ENCODE measurements at regions not wholly inside any gene's neighbourhood (a gene's known extent, or its start where the extent isn't known, plus 50 kb on each side); places are given as distances from the start of the nearest gene placed in this dataset.

GRCh38 chr10:81248886-81249285 lies 626.1 kb upstream of the NRG3 start:
- no peaks in the 10 kb centered on the region for H3K79me2 ChIP-seq (ENCODE audit: insufficient read depth, low read length)
- H3K27me3 ChIP-seq (ENCODE audit: control insufficient read depth in 1 of 2, insufficient read depth in 2 of 2, low read length in 2 of 2): no peaks in the 10 kb centered on the region
- DNase-seq (ENCODE audit: low spot score) (no peak), FAIRE-seq (no peak), ATAC-seq (no peak)
- WGBS (ENCODE audit: low lambda C conversion rate): 31% methylated on average over 3 of the region's 3 CpGs
- no peaks in the 10 kb centered on the region for H4K20me1 ChIP-seq (ENCODE audit: insufficient read depth, low read length)
- ChIA-PET POLR2A (no interaction called here), CTCF (ENCODE audit: low intra/inter-chr PET ratio, low total read pairs) (no interaction called here)
- H3K36me3 ChIP-seq (replicated peaks in 1 of 2; ENCODE audit: control insufficient read depth in 1 of 2, insufficient read depth in 2 of 2, low read length in 2 of 2): no peaks in the 10 kb centered on the region
- peaks cover 62% of the 10 kb centered on the region for H3K9me3 ChIP-seq (ENCODE audit: low read length)
- H3K9ac ChIP-seq (ENCODE audit: insufficient read depth, low read depth, low read length): no peak overlapping the region
- H3K4me2 ChIP-seq (ENCODE audit: low read depth, low read length): no peak overlapping the region
- intact Hi-C loops (cut with micrococcal nuclease; ENCODE audit: unreplicated experiment): no loop called here
- H2AFZ ChIP-seq (ENCODE audit: low read length): no peak overlapping the region
- no peak overlapping the region for H3K4me3 ChIP-seq (replicated peaks in 1 of 3; ENCODE audit: insufficient read depth in 1 of 3, low read depth in 2 of 3, low read length in 3 of 3)
- no TSS peak for BruUV-seq (replicated peaks)
- H3K4me1 ChIP-seq (ENCODE audit: insufficient read depth, low read length): no peaks in the 10 kb centered on the region
- in situ Hi-C loops (cut with HindIII; ENCODE audit: extremely low pct_ligation_motif_present, low pct_unique_long_range_greater_than_20kb): no loop called here
- H3K27ac ChIP-seq (ENCODE audit: extremely low read length, insufficient read depth, low read length): no peak overlapping the region
- TF ChIP-seq NR1H2 (CRISPR knock-in tag; IDR thresholded peaks at IDR 0.05; ENCODE audit: borderline replicate concordance, low read depth) (no peak), SNAPC4 (CRISPR knock-in tag; IDR thresholded peaks at IDR 0.05) (no peak), MATR3 (CRISPR knock-in tag; IDR thresholded peaks at IDR 0.05) (no peak), PREB (CRISPR knock-in tag; IDR thresholded peaks at IDR 0.05) (no peak), SMAD9 (CRISPR knock-in tag; IDR thresholded peaks at IDR 0.05) (no peak), ZBTB49 (CRISPR knock-in tag; IDR thresholded peaks at IDR 0.05; ENCODE audit: borderline replicate concordance) (no peak), SAFB2 (CRISPR knock-in tag; IDR thresholded peaks at IDR 0.05; ENCODE audit: borderline replicate concordance, low read depth) (no peak), HOXA7 (CRISPR knock-in tag; IDR thresholded peaks at IDR 0.05) (no peak), HMGA1 (CRISPR knock-in tag; conservative IDR thresholded peaks at IDR 0.05) (no peak), NFE2L1 (CRISPR knock-in tag; IDR thresholded peaks at IDR 0.05; ENCODE audit: borderline replicate concordance) (no peak), ZNF205 (CRISPR knock-in tag; IDR thresholded peaks at IDR 0.05) (no peak), ZNF710 (CRISPR knock-in tag; IDR thresholded peaks at IDR 0.05; ENCODE audit: borderline replicate concordance) (no peak), RELA (CRISPR knock-in tag; IDR thresholded peaks at IDR 0.05) (no peak), ZNF24 (IDR thresholded peaks at IDR 0.05) (no peak)

Measured in HepG2 (cell line).